ENCODE measurements at regions not wholly inside any gene's neighbourhood (a gene's known extent, or its start where the extent isn't known, plus 50 kb on each side); places are given as distances from the start of the nearest gene placed in this dataset.

- DNase-seq, result no peak
Observed at GRCh38 chr1:186550832-186551231, 89.9 kb upstream of the PDC start.

GRCh38 chr1:186541003-186541402 lies 80.1 kb upstream of the PDC start:
- no peak for DNase-seq

- DNase-seq, result no peak
Observed at GRCh38 chr1:186540521-186540920, 79.6 kb upstream of the PDC start.

- DNase-seq, result no peak
Observed at GRCh38 chr1:186536273-186536890, 75.5 kb upstream of the PDC start.

- no peak for DNase-seq
Observed at GRCh38 chr1:186535388-186536133, 74.6 kb upstream of the PDC start.

- no peak for DNase-seq
Observed at GRCh38 chr1:186534401-186534800, 73.5 kb upstream of the PDC start.

- DNase-seq, result no peak
Observed at GRCh38 chr1:186532466-186532865, 71.6 kb upstream of the PDC start.

GRCh38 chr1:186531561-186532165 lies 70.7 kb upstream of the PDC start:
- no peak for DNase-seq

GRCh38 chr1:186530109-186530508 lies 69.2 kb upstream of the PDC start:
- DNase-seq, result no peak

- no peak for DNase-seq
Observed at GRCh38 chr1:186519982-186520381, 59.1 kb upstream of the PDC start.

- no peak for DNase-seq
Observed at GRCh38 chr1:186518822-186519381, 58.0 kb upstream of the PDC start.

GRCh38 chr1:186518395-186518794 lies 57.5 kb upstream of the PDC start:
- no peak for DNase-seq

GRCh38 chr1:186514367-186514766 lies 53.5 kb upstream of the PDC start:
- DNase-seq, result no peak

GRCh38 chr1:186513526-186513925 lies 52.6 kb upstream of the PDC start:
- no peak for DNase-seq

GRCh38 chr1:186512698-186513457 lies 52.0 kb upstream of the PDC start:
- no peak for DNase-seq

- no peak for DNase-seq
Observed at GRCh38 chr1:186511761-186512637, 51.1 kb upstream of the PDC start.
